Hematopoietic multipotent progenitor cell treated with erythropoietin and hydrocortisone succinate and interleukin-3 and kit ligand, for 15 days (in vitro differentiated cells): ENCODE measurements at regions not wholly inside any gene's neighbourhood (a gene's known extent, or its start where the extent isn't known, plus 50 kb on each side); places are given as distances from the start of the nearest gene placed in this dataset.
"Not testable (repeated sequence)": the region's sequence is repeated elsewhere in the genome, so short reads cannot be mapped to it uniquely, and the experiment has no call there.

Experiments
- DNase-seq: peaks from one replicate; pipeline ENCODE4 v3.0.0-alpha.2; 2015; ENCODE audit warnings: low spot score

GRCh38 chr18:30163573-30163972 is 879.0 kb downstream of the DSC3 start:
- no peak for DNase-seq

GRCh38 chr18:30160124-30160523 is 882.4 kb downstream of the DSC3 start:
- DNase-seq = no peak

GRCh38 chr18:30150586-30151250 is 891.8 kb downstream of the DSC3 start:
- no peak for DNase-seq

- no peak for DNase-seq
Observed at GRCh38 chr18:30149585-30149984, 893.0 kb downstream of the DSC3 start.

GRCh38 chr18:30142870-30143269 is 899.7 kb downstream of the DSC3 start:
- DNase-seq = no peak

- no peak for DNase-seq
Observed at GRCh38 chr18:30142248-30142647, 900.3 kb downstream of the DSC3 start.

GRCh38 chr18:30141506-30141905 is 901.0 kb downstream of the DSC3 start:
- not testable (repeated sequence) for DNase-seq

- DNase-seq = no peak
Observed at GRCh38 chr18:30139631-30140287, 902.8 kb downstream of the DSC3 start.

GRCh38 chr18:30135938-30136337 is 906.6 kb downstream of the DSC3 start:
- DNase-seq = no peak

- no peak for DNase-seq
Observed at GRCh38 chr18:30134020-30134419, 908.5 kb downstream of the DSC3 start.

- no peak for DNase-seq
Observed at GRCh38 chr18:30132959-30133358, 909.6 kb downstream of the DSC3 start.

- DNase-seq = no peak
Observed at GRCh38 chr18:30121397-30121796, 921.1 kb downstream of the DSC3 start.

GRCh38 chr18:30113454-30113853 is 929.1 kb downstream of the DSC3 start:
- DNase-seq = no peak

GRCh38 chr18:30106356-30106755 is 936.2 kb downstream of the DSC3 start:
- DNase-seq = no peak

GRCh38 chr18:30103881-30104280 is 938.7 kb downstream of the DSC3 start:
- no peak for DNase-seq

GRCh38 chr18:30096796-30097195 is 945.7 kb downstream of the DSC3 start:
- DNase-seq = no peak

- no peak for DNase-seq
Observed at GRCh38 chr18:30094556-30094955, 948.0 kb downstream of the DSC3 start.

- DNase-seq = no peak
Observed at GRCh38 chr18:30093376-30093775, 949.2 kb downstream of the DSC3 start.

GRCh38 chr18:30088238-30089015 is 954.1 kb downstream of the DSC3 start:
- DNase-seq = no peak

GRCh38 chr18:30086351-30086750 is 956.2 kb downstream of the DSC3 start:
- no peak for DNase-seq

- DNase-seq = no peak
Observed at GRCh38 chr18:30081122-30081521, 961.4 kb downstream of the DSC3 start.

- DNase-seq = no peak
Observed at GRCh38 chr18:30072609-30073385, 969.7 kb downstream of the DSC3 start.
